Posterior vena cava (tissue), 2 donors: ENCODE measurements at regions not wholly inside any gene's neighbourhood (a gene's known extent, or its start where the extent isn't known, plus 50 kb on each side); places are given as distances from the start of the nearest gene placed in this dataset.
"Not testable (repeated sequence)": the region's sequence is repeated elsewhere in the genome, so short reads cannot be mapped to it uniquely, and the experiment has no call there.

Experiments used
- DNase-seq: peaks from one replicate; pipeline ENCODE4 v3.0.0-alpha.2; 2020; ENCODE audit warnings: low spot score
- intact Hi-C, 2 donors: fragments of 100-400 bp; cut with DNase I; formaldehyde crosslinking; loops; one replicate each; pipeline versions ENCODE4 v1.14.1 to v1.14.2; 2022 to 2023
- donor health status: DM: yes; HTN: yes; CAD: no.
- donor health status: DM: yes; HTN: yes; CAD: no.

DNA sequence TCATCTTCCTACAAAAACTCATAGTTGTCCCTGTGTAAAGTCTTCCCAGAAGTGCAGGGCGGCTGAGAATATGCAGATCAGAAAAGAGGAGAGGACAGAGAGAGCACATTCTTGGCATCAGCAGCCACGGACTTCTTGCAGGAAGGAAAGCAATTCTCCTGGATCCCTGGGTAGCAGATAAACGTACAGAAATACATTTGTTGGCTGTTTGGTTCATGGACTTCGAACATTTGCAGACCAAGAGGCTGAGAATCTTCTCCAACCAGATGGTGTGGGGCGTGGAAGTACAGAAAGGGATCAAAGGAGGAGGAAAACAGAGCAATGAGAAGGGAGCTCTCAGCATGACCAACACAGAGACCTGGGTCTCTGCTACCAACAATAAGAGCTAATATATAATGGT is 319.9 kb downstream of the NPHP4 start:
- intact Hi-C loops, DNase-seq: not testable (repeated sequence)

DNA sequence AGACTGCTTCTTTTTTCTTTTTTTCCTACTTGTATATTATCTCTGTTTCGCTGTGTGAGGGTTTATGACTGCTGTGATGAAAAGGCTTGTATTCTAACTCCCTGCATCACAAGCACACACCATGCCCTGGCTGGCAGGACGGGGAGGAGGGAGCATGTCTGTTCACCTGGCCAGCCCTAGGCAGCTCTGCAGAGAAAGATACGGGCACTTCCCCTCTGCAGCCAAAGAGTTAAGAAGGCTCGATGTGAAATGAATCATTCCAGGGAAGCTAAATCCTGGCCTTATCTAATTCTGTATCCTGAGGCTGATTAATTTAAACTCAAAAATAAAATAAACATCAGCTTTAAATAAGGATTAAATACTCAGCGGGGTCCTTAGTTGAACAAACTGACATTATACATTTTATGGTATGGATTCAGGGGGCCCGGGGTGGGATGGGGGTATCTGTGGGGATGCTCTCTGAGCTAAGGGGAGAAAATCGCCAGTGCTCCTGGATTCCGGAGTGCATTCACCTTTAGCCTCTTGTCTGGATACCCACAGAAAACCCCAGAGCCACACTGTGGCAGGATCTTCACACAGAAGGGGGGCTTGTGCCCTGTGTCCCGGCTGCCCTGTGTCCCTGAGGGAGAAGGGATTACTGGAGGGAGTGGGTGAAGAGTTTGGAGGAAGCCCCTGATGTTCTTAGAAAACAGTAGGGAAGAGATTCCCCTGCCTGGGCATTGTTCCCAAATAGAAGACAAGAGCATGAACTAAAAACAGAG is 321.5 kb downstream of the NPHP4 start:
- DNase-seq = no peak
- intact Hi-C loops = no loop called here

DNA sequence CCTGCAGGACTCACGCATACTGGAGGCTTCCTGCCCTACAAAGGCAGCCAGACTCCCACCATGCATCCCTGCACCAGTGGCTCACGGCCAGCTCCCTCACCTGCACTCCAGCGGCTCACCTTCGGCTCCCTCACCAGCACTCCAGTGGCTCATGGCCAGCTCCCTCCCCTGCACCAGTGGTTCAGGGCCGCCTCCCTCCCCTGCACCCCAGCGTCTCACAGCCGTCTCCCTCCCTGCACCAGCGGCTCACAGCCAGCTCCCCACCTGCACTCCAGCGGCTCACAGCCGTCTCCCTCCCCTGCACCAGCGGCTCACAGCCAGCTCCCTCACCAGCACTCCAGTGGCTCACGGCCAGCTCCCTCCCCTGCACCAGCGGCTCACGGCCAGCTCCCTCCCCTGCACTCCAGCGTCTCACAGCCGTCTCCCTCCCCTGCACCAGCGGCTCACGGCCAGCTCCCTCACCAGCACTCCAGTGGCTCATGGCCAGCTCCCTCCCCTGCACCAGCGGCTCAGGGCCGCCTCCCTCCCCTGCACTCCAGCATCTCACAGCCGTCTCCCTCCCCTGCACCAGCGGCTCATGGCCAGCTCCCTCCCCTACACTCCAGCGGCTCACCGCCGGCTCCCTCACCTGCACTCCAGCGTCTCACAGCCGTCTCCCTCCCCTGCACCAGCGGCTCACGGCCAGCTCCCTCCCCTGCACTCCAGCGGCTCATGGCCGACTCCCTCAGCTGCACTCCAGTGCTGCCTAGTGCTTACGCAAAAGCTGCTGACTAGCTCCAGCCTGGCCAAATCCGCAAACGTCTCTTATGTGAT is 324.5 kb downstream of the NPHP4 start:
- no peak for DNase-seq
- intact Hi-C loops = no loop called here

DNA sequence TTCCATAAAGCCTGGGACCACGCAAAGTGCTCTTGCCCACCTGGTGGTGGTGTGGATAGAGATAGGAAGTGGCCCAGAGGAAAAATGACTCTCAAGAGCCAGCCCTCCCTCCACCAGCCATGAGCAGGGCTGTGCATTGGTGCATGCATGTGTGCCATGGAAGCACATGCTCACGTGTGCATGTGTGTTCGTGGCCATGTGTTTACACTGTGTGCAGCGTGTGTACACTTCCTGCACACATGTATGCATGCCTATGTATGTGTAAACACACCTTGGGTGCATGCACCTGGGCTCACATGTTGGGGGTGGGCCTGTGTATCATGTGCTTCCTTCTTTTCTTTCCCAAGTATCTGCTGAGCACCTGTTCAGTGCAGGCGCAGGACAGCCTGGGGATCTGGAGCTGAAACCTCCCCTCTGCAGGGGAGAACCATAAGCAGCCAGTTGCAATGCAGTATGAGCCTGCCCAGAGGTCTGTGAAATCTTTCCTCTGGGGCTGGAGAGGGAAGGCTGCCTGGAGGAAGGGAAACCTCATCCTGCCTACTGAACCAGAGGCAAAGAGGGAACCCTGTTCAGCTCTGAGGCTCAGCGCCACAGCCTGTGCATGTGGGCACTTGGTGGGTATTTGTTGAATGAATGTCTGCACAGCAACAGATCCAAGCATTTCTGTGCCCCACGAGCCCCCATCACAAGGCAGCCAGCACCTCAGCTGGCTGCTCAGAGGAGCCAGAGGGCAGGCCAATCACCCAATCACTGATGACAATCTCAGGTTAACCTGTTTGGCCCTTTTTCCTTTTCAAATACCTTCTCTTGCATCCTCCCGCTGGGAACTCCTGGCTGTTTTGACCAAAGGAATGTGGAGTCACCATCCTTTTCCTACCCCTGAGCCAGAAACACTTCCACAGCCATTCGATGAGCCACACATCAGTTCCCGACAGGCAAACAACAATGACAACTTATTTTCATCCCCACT is 327.0 kb downstream of the NPHP4 start:
- DNase-seq = no peak
- intact Hi-C loops = no loop called here

DNA sequence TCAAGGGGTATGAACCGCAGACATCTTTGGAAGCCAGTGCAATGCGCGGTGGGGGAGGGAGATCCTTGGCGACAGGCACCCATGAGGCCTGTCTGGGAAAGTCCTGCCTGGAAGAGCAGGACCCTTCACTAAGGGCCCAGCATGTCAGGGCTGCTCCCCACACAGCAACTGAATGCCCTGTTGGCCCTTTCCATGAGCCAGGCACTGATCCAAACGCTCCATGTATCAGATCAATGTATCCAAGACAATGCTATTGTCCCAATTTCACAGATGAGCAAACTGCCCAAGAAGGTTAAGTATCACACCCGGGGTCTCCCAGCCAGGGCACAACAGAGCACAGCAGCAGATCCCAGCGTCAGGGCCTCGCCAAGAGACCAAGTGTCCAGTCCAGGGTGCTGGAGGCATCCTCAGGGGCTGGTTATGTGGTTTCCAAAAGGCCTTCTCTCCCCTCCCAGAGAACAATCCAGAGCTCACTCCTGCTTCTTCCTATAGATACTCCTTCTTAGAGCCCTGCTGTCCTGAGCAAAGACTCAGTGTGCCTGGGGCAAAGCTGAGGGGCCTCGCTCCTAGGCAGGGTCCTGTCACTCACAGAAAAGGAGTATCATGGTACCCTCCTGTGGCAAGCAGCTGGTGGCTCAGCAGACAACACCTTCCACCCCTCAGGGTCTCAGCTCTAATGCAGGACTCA is 328.0 kb downstream of the NPHP4 start:
- intact Hi-C loops = no loop called here
- DNase-seq = no peak

DNA sequence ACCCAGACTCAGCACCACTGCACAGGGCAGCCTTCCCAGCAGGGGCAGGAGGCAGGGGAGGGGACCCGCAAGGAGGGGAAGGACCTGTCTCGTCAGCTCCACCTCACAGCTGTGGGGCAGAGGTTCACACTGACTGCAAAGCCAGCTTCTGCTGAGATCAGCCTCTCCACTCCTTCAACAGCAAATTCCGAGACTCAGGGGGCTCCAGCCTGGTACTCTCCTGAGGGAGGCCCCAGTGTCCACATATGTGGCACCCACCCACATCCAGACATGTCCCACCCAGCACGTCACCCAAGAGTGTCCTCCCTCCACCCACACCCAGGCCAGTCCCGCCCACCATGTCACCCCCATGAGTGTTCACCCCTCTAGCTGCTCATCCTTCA is 329.5 kb downstream of the NPHP4 start:
- intact Hi-C loops = no loop called here
- DNase-seq = no peak

DNA sequence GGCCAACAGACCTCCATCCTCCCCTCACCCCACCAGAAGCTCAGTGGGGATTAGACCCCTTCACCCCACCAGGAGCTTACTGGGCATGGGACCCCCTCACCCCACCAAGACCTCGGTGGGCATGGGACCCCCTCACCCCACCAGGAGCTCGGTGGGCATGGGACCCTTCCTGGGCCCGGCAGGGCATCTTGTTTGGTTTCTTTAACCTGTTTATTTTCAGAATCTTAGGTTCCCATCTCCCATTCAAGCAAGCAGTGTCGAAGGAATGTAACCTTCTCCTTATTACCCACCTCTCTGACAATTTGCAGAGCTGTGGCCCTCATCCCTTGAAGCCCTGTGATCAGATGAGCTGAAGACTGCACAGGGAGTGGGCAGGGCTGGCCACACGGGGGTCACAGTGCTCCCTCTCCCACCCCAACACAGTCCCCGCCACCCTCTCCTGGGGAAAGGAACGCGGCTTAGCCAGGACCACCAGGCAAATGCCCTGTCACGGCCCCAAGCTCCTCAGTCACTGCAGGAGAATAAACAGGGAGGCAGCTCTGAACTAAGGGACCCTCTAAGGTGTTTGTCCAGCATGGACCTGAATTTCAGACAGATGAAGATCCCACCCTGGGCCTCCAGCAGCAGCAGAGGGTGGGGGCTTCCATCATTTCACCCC is 330.0 kb downstream of the NPHP4 start:
- DNase-seq = no peak
- intact Hi-C loops = no loop called here

DNA sequence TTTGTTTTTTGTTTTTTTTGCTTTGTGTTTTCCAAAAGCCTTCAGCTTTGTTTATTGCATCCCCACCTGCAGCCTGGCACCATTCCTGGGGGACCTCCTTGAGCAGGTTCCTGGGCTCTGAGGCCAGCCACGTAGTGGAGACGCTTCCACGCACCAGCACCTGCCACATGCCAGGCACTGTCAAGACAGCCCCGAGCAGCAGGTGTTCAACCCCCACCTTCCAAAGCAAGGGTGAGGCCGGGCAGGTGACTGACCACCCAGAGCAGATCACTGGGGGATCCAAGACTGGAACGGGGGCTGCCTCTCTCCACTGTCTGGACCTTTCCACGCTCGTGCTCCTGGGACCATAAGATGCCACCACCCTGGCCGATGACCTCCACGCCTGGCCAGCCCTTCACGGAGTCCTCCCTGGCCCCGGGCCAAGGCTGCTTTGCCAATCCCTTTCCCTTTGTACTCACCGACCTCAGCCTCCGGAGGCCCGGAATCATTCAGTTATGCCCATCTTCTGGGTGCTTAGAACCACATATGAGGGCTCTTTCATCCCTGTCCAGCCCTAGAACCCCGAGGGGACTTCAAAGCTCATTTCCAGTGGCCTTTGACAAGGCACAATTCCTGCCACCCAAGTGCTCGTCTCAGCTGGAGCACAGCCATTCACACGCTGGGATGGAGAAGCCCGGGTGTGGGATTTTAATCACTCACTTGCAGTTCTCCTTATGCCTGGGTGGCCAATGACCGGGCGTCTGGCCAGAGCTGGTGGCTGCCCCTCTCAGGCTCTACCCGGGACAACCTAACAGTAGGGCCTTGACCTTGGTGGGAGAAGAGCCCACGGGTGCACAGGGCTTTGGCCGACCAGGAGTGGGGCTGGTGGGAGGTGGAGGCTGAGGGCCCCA is 330.8 kb downstream of the NPHP4 start:
- DNase-seq = no peak
- intact Hi-C loops = no loop called here

DNA sequence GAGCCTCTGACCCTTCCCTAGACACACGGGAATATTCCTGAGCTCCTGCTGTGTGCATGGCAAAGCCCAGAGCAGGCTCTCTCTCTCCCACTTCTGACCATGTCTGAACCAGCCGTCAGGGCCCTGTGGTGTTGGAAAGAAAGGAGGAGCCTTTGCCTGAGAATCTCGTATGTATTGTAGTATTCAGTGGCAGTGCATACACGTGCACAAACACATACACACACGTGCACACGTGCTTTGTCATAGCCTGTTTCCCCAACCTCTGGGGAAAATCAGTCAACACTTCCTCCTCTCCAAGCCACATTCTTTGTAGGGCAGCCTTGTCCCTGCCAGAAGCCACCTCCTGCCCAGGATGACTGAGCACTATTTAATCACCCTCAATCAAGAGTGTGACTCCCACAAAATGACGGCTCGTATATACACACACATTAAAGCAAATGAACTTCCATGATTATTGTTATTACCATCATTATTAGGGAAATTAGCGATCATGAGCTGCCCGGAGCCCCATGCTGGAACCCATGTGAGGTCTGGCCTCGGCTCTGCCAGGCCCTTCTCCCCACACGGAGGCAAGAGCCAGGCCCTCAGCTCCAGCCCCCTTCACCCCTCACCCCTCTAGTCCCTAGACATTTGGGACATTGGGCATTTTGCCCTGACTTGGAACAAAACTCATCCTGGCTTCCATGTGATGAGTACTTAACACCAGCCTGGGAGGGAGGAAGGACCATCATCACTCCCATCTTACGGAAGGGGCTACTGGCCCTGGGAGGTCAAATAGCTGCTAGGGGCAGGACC is 331.9 kb downstream of the NPHP4 start:
- no peak for DNase-seq
- intact Hi-C loops = no loop called here

DNA sequence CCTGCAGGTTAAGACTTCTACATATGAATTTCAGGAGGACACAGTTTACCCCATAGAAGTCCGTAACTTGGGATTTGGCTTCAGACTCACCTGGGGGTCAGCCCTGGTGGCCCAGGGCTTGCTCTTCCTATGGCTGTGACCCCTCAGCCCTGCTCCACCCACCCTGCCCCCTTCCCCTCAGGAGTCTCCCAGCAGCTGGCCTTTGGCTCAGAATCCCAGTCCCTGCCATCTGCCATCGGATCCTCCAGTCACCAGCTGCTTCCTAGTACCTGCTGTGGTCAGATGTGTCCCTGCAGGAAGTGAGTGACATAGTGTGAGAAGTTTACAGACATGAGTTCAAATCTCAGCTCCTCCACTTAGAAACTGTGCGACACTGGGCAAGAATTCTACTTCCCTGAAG is 332.6 kb downstream of the NPHP4 start:
- intact Hi-C loops = loop anchor here in 1 of 2 donors (5.0 kb wide), 1 partner anchor 478 kb away; no protein-coding TSS in a partner anchor
- no peak for DNase-seq

DNA sequence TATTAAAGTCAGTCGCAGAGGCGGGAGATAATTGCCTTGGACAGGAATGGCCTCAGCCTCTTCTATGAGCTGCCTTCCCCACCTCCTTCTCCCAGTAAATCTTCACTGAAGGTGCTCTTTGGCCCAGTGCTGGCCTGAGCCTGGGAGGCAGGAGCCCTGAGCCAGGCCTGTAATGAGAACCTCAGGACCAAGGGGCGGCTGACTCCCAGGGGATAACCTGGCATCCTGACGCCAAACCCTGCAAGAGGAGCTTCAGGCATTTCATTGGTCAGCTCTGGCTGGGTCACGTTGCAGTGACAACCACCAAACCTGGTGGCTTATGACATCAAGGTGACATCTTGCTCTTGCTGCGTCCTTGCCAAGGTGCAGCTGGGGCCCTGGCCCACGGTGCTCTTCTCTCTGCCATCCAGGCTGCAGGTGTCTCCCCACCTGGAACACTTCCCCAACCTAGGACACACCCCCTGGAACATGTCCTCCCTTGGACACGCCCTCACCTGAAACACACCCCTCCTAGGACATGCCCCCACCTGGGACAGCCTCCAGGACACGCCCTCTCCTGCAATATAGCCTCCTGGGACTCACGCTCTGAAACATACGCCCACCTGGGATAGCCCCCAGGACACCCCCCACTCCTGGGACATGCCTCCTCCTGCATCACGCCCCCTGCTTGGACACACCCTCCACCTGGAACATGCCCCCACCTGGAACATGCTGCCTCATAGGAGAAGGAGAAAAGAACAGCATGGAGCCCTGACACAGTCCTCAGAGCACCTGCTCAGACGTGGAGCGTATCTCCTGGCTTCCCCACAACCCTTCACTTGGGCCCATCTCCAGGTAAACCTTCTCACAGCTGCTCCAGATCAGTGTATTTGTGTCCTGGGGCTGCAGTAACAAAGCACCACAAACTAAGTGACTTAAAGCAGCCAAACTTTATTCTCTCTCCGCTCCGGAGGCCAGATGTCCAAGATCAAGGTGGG is 333.6 kb downstream of the NPHP4 start:
- intact Hi-C loops = loop anchor here in 1 of 2 donors (5.0 kb wide), 1 partner anchor 479 kb away; no protein-coding TSS in a partner anchor
- DNase-seq = no peak

DNA sequence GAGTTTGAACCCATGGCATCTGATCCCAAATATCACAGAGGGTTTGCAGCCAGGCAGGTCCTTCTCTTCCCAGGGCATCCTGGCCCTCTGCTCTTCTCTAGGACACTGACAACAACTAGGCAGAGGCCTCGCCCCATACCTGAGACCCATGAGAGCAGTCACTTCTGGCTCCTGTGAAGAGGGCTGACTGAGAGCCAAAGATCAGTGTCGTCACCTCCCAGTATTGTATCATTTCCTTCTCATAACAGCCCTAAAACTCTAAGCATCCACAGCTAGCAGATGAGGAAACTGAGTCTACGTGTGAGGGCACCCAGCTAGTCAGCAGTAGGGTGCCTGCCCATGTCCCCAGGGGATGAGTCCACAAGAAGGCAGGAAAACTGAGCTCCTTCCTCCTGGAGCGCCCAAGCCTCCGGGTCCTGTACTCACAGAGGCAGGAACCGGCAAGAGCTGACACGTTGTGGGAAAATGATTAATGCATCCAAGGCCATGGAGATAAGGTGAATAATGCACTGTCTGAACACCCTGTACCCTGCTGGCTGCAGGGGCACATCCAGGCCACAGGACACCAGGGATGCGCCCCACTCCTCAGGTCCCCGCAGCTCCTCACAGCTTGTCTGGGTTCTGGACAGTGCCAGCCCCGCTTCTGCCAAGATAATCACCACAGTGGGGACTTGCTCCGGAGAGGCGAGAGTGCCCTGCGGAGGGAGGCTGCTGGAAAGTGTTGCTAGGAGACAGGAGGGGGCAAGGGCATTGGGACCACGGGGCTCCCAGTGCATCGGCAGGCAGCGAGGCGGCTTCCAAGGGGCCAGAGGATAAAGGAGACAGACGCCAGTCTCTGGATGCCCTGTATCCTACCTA is 340.0 kb downstream of the NPHP4 start:
- intact Hi-C loops = no loop called here
- DNase-seq = no peak

DNA sequence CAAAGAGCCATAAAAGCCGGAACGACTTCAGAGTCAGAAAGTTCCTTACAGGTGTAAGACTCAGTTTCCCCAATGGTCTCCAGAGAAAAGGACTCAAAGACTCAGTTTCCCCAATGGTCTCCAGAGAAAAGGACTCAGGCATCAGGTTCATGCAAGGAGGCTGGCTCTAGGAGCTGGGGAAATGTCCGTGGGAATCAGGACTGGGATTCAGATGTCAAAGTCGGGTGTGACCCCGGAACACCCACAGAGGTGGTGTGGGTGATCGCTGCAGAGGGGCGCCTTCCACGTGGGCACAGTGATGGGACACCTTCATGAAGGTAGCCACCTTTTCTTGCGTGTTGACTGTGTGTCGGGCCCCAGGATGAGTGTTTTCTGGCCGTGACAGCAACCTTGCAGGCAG is 340.8 kb downstream of the NPHP4 start:
- intact Hi-C loops = no loop called here
- no peak for DNase-seq

DNA sequence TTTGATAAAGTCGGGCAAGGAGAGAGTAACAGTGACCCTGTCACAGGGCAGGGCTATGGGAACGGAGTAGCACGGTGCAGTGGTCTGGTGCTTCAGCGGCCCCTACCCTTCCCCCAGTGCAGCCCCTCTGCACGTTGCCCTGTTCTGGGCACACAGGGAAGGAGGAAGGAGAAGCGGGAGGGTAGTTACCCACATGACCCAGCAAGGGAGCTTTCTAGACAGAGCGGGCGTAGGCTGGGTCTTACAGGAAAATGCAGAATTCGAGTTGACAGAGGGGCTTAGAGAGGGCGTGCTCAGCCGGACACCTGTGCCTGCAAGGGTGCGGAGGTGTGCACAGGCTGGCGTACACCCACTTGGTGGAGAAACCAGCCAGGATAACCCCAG is 341.2 kb downstream of the NPHP4 start:
- DNase-seq = no peak
- intact Hi-C loops = no loop called here
